ENCODE measurements at regions not wholly inside any gene's neighbourhood (a gene's known extent, or its start where the extent isn't known, plus 50 kb on each side); places are given as distances from the start of the nearest gene placed in this dataset.

GRCh38 chr10:35857860-35858259 is 215.8 kb upstream of the FZD8 start:
- DNase-seq (no peak), ATAC-seq (no peak)
- Mint-ChIP-seq H3K27ac (no peak overlapping the region), H3K4me1 (ENCODE audit: low read depth) (no peaks in the 10 kb centered on the region), H3K9me3 (peaks cover 3% of the 10 kb centered on the region), H3K27me3 (no peaks in the 10 kb centered on the region), H3K4me3 (no peak overlapping the region), H3K36me3 (ENCODE audit: low read depth) (no peaks in the 10 kb centered on the region)
- intact Hi-C loops (cut with micrococcal nuclease) = no loop called here
- POLR2A ChIA-PET = no interaction called here
- CTCF ChIA-PET = no interaction called here
- TF ChIP-seq CTCF (IDR thresholded peaks at IDR 0.05) = no peak

- ATAC-seq (no peak), DNase-seq (no peak)
- ChIA-PET CTCF (no interaction called here), POLR2A (no interaction called here)
- no peaks in the 10 kb centered on the region for H3K36me3 Mint-ChIP-seq (ENCODE audit: low read depth)
- intact Hi-C loops (cut with micrococcal nuclease) = no loop called here
- H3K9me3 Mint-ChIP-seq = peaks cover 3% of the 10 kb centered on the region
- H3K27me3 Mint-ChIP-seq = no peaks in the 10 kb centered on the region
- no peaks in the 10 kb centered on the region for H3K4me1 Mint-ChIP-seq (ENCODE audit: low read depth)
- no peak for TF ChIP-seq CTCF (IDR thresholded peaks at IDR 0.05)
- no peak overlapping the region for H3K4me3 Mint-ChIP-seq
- no peak overlapping the region for H3K27ac Mint-ChIP-seq
Observed at GRCh38 chr10:35855155-35855947, 213.3 kb upstream of the FZD8 start.

- POLR2A ChIA-PET = no interaction called here
- no peaks in the 10 kb centered on the region for H3K27me3 Mint-ChIP-seq
- no peak for TF ChIP-seq CTCF (IDR thresholded peaks at IDR 0.05)
- no peaks in the 10 kb centered on the region for H3K4me1 Mint-ChIP-seq (ENCODE audit: low read depth)
- H3K9me3 Mint-ChIP-seq = peaks cover 3% of the 10 kb centered on the region
- no peak overlapping the region for H3K27ac Mint-ChIP-seq
- CTCF ChIA-PET = no interaction called here
- ATAC-seq (no peak), DNase-seq (no peak)
- intact Hi-C loops (cut with micrococcal nuclease) = no loop called here
- H3K4me3 Mint-ChIP-seq = no peak overlapping the region
- H3K36me3 Mint-ChIP-seq (ENCODE audit: low read depth) = no peaks in the 10 kb centered on the region
Observed at GRCh38 chr10:35854661-35855060, 212.6 kb upstream of the FZD8 start.

- intact Hi-C loops (cut with micrococcal nuclease) = no loop called here
- Mint-ChIP-seq H3K9me3 (peaks cover 3% of the 10 kb centered on the region), H3K27me3 (no peaks in the 10 kb centered on the region), H3K36me3 (ENCODE audit: low read depth) (no peaks in the 10 kb centered on the region), H3K4me1 (ENCODE audit: low read depth) (no peaks in the 10 kb centered on the region), H3K27ac (no peak overlapping the region), H3K4me3 (no peak overlapping the region)
- DNase-seq (no peak), ATAC-seq (no peak)
- POLR2A ChIA-PET = no interaction called here
- CTCF ChIA-PET = no interaction called here
- TF ChIP-seq CTCF (IDR thresholded peaks at IDR 0.05) = no peak
Observed at GRCh38 chr10:35852721-35853120, 210.6 kb upstream of the FZD8 start.

GRCh38 chr10:35848412-35848811 is 206.3 kb upstream of the FZD8 start:
- intact Hi-C loops (cut with micrococcal nuclease) = no loop called here
- no peaks in the 10 kb centered on the region for H3K36me3 Mint-ChIP-seq (ENCODE audit: low read depth)
- ATAC-seq (no peak), DNase-seq (no peak)
- ChIA-PET CTCF (no interaction called here), POLR2A (interaction anchor here (0.6 kb wide), 1 partner anchor 69 kb away, joined by 3 read pairs; no protein-coding TSS in a partner anchor)
- no peak overlapping the region for H3K4me3 Mint-ChIP-seq
- no peak for TF ChIP-seq CTCF (IDR thresholded peaks at IDR 0.05)
- no peak overlapping the region for H3K27ac Mint-ChIP-seq
- no peaks in the 10 kb centered on the region for H3K4me1 Mint-ChIP-seq (ENCODE audit: low read depth)
- H3K27me3 Mint-ChIP-seq = no peaks in the 10 kb centered on the region
- H3K9me3 Mint-ChIP-seq = peaks cover 3% of the 10 kb centered on the region
